Panc1 (cell line): ENCODE measurements at regions not wholly inside any gene's neighbourhood (a gene's known extent, or its start where the extent isn't known, plus 50 kb on each side); places are given as distances from the start of the nearest gene placed in this dataset.

Experiments
- ATAC-seq: fragments of 200-7000 bp; cut with Tn5 transposase; 2 replicates; pipeline ENCODE4 v1.9.1; 2020; ENCODE audit warnings: mild to moderate bottlenecking, moderate library complexity
- BruUV-seq: library from RNA; stranded (reverse); fragments of 400-500 nt; replicated peaks from 2 replicates; lab custom pipeline; 2021; lab: Mats Ljungman, UMichigan
- CTCF ChIA-PET: fragments of 300-600 bp; sonication (Branson Sonifier 250); formaldehyde crosslinking; loops from one replicate; lab custom pipeline; 2022; ENCODE audit warnings: antibody characterized with exemption; lab: Charles Lee
- POLR2A ChIA-PET: fragments of 300-600 bp; sonication (Branson Sonifier 250); formaldehyde crosslinking; loops from one replicate; lab custom pipeline; 2022; ENCODE audit warnings: antibody characterized with exemption; lab: Charles Lee
- DNase-seq: peaks from one replicate; pipeline ENCODE4 v3.0.0-alpha.2; 2010; ENCODE audit warnings: low read depth, low spot score
- H3K27ac ChIP-seq: 2 replicates; pipeline ENCODE4 v1.5.1; 2011; ENCODE audit warnings: mild to moderate bottlenecking, low read length, inconsistent platforms
- H3K27me3 ChIP-seq: fragments of 200-500 bp; sonication (Bioruptor generic); 2 replicates; pipeline ENCODE4 v1.6.0; 2014; ENCODE audit warnings: low read length, inconsistent platforms; ENCODE audit not compliant: control insufficient read depth, insufficient read depth
- H3K36me3 ChIP-seq: fragments of 200-500 bp; sonication (Bioruptor generic); 2 replicates; pipeline ENCODE4 v1.5.1; 2014; ENCODE audit warnings: inconsistent platforms, mild to moderate bottlenecking, low read length, moderate library complexity; ENCODE audit not compliant: control insufficient read depth, insufficient read depth
- H3K4me1 ChIP-seq: 2 replicates; pipeline ENCODE4 v1.5.1; 2011; ENCODE audit warnings: inconsistent platforms, mild to moderate bottlenecking, low read length, moderate library complexity; ENCODE audit not compliant: control insufficient read depth, insufficient read depth
- H3K4me3 ChIP-seq, 2 experiments: 2 replicates each; pipeline ENCODE4 v1.5.1; 2011 to 2012; ENCODE audit warnings: low read depth in 2 of 2, low read length in 2 of 2, mild to moderate bottlenecking in 2 of 2, inconsistent platforms in 1 of 2, moderate library complexity in 1 of 2
- H3K9me3 ChIP-seq: fragments of 200-500 bp; sonication (Bioruptor generic); 2 replicates; pipeline ENCODE4 v1.5.1; 2014; ENCODE audit warnings: low read depth, mild to moderate bottlenecking, inconsistent platforms, low read length, moderate library complexity; ENCODE audit not compliant: control insufficient read depth, insufficient read depth
- POLR2AphosphoS5 ChIP-seq: IDR thresholded peaks from 2 replicates; pipeline ENCODE4 v1.6.1; 2012; ENCODE audit warnings: mild to moderate bottlenecking, low read depth, low read length, moderate library complexity
- SIN3A ChIP-seq: IDR thresholded peaks from 2 replicates; pipeline ENCODE4 v1.6.1; 2012; ENCODE audit warnings: low read depth, mild to moderate bottlenecking, low read length, moderate library complexity, borderline replicate concordance; ENCODE audit not compliant: insufficient read depth
- TCF7L2 ChIP-seq: IDR thresholded peaks from 2 replicates; pipeline ENCODE4 v1.6.1; 2011; ENCODE audit warnings: mild to moderate bottlenecking, low read depth, low read length, inconsistent platforms
- in situ Hi-C: cut with HindIII; loops from 2 replicates; pipeline ENCODE4 v1.10.0; 2016; ENCODE audit warnings: low sequenced_read_pairs, low pct_unique_long_range_greater_than_20kb
- intact Hi-C: fragments of 100-400 bp; cut with micrococcal nuclease; formaldehyde crosslinking; loops from one replicate; pipeline ENCODE4 v1.10.0; 2022; ENCODE audit not compliant: unreplicated experiment
- TF ChIP-seq, protein P1 (sequence below), 2 experiments: IDR thresholded peaks; 2 replicates each; pipeline ENCODE4 v1.6.1; 2011 to 2012; ENCODE audit warnings: low read depth in 2 of 2, control low read depth in 1 of 2, low read length in 1 of 2, mild to moderate bottlenecking in 1 of 2, moderate library complexity in 1 of 2; ENCODE audit not compliant: insufficient read depth in 1 of 2
- TF ChIP-seq, protein P2 (sequence below): fragments of 450-650 bp; IDR thresholded peaks from 2 replicates; pipeline ENCODE4 v1.5.1; 2017; ENCODE audit warnings: mild to moderate bottlenecking

DNA sequence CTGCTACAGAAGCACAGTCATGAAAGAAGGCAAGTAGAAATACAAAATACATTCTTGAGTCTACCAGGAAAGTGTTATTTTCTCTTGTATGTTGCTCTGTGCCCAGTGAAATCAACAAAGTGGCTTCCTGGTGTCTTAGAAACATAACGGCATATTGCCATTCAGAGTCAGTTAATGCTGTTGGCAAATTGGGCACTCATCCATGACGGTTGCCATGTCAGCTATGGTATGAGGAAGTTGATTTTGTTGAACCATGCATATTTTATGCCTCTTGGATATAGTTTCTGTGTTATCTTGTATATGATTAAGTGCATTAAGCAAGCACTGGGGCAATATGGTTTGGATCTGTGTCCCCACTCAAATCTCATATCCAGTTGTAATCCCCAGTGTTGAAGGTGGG lies 153.1 kb upstream of the CXADR start:
- ChIA-PET CTCF (no interaction called here), POLR2A (no interaction called here)
- TF ChIP-seq, protein P1, sequence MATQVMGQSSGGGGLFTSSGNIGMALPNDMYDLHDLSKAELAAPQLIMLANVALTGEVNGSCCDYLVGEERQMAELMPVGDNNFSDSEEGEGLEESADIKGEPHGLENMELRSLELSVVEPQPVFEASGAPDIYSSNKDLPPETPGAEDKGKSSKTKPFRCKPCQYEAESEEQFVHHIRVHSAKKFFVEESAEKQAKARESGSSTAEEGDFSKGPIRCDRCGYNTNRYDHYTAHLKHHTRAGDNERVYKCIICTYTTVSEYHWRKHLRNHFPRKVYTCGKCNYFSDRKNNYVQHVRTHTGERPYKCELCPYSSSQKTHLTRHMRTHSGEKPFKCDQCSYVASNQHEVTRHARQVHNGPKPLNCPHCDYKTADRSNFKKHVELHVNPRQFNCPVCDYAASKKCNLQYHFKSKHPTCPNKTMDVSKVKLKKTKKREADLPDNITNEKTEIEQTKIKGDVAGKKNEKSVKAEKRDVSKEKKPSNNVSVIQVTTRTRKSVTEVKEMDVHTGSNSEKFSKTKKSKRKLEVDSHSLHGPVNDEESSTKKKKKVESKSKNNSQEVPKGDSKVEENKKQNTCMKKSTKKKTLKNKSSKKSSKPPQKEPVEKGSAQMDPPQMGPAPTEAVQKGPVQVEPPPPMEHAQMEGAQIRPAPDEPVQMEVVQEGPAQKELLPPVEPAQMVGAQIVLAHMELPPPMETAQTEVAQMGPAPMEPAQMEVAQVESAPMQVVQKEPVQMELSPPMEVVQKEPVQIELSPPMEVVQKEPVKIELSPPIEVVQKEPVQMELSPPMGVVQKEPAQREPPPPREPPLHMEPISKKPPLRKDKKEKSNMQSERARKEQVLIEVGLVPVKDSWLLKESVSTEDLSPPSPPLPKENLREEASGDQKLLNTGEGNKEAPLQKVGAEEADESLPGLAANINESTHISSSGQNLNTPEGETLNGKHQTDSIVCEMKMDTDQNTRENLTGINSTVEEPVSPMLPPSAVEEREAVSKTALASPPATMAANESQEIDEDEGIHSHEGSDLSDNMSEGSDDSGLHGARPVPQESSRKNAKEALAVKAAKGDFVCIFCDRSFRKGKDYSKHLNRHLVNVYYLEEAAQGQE (IDR thresholded peaks at IDR 0.05; ENCODE audit: insufficient read depth in 1 of 2, low read depth in 2 of 2, low read length in 1 of 2), result no peak
- TF ChIP-seq POLR2AphosphoS5 (no peak), TCF7L2 (no peak), SIN3A (no peak)
- TF ChIP-seq, protein P2, sequence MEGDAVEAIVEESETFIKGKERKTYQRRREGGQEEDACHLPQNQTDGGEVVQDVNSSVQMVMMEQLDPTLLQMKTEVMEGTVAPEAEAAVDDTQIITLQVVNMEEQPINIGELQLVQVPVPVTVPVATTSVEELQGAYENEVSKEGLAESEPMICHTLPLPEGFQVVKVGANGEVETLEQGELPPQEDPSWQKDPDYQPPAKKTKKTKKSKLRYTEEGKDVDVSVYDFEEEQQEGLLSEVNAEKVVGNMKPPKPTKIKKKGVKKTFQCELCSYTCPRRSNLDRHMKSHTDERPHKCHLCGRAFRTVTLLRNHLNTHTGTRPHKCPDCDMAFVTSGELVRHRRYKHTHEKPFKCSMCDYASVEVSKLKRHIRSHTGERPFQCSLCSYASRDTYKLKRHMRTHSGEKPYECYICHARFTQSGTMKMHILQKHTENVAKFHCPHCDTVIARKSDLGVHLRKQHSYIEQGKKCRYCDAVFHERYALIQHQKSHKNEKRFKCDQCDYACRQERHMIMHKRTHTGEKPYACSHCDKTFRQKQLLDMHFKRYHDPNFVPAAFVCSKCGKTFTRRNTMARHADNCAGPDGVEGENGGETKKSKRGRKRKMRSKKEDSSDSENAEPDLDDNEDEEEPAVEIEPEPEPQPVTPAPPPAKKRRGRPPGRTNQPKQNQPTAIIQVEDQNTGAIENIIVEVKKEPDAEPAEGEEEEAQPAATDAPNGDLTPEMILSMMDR, result no peak
- ATAC-seq (no peak), DNase-seq (no peak)
- H3K9me3 ChIP-seq, result no peaks in the 10 kb centered on the region
- no peak overlapping the region for H3K27ac ChIP-seq
- H3K27me3 ChIP-seq, result no peaks in the 10 kb centered on the region; the same call in 1 of the 2 replicates
- in situ Hi-C loops, result no loop called here
- H3K4me3 ChIP-seq, result no peak overlapping the region
- no peaks in the 10 kb centered on the region for H3K36me3 ChIP-seq
- no TSS peak for BruUV-seq
- intact Hi-C loops, result no loop called here
- no peaks in the 10 kb centered on the region for H3K4me1 ChIP-seq

DNA sequence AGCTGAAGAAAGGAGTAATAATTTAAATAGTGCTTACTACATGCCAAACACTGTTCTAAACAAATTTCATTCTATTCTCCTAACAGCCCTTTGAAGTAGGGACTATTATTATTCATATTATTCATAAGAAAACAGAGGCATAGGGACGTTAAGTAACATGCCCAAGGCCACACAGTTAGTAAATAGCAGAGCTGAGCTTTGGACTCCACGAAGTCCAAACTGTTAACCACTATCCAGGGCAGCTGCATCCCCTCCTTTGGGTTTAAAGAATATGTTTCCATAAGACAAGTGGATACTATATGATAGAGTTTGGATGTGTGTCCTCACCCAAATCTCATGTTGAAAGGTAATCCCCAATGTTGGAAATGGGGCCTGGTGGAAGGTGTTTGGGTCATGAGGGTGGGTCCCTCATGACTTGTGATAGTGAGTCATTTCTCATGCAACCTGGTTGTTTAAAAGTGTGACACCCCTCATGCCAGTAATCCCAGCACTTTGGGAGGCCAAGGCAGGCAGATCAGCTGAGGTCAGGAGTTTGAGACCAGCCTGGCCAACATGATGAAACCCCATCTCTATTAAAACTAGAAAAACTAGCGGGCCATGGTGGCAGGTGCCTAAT lies 144.0 kb upstream of the CXADR start:
- DNase-seq, result no peak
- CTCF ChIA-PET, result no interaction called here
- Histone ChIP-seq H3K27ac (no peak overlapping the region), H3K27me3 (peaks cover 2% of the 10 kb centered on the region), H3K4me3 (no peak overlapping the region), H3K9me3 (no peaks in the 10 kb centered on the region), H3K4me1 (no peaks in the 10 kb centered on the region), H3K36me3 (no peaks in the 10 kb centered on the region)
- no TSS peak for BruUV-seq
- POLR2A ChIA-PET, result no interaction called here
- intact Hi-C loops, result no loop called here
- in situ Hi-C loops, result no loop called here
- TF ChIP-seq, protein P1 (IDR thresholded peaks at IDR 0.05; ENCODE audit: insufficient read depth in 1 of 2, low read depth in 2 of 2, low read length in 1 of 2), result no peak
- TF ChIP-seq SIN3A (no peak), POLR2AphosphoS5 (no peak), TCF7L2 (no peak)
- TF ChIP-seq, protein P2, result no peak
- no peak for ATAC-seq
